CD14-positive monocyte (primary cell): ENCODE measurements at regions not wholly inside any gene's neighbourhood (a gene's known extent, or its start where the extent isn't known, plus 50 kb on each side); places are given as distances from the start of the nearest gene placed in this dataset.

Experiments used
- DNase-seq, 3 donors: peaks; one replicate each; pipeline ENCODE4 v3.0.0-alpha.2; 2011 to 2022
- H2AFZ ChIP-seq: 2 replicates; pipeline ENCODE4 v1.6.0; 2012; ENCODE audit warnings: mild to moderate bottlenecking, low read depth, low read length, inconsistent platforms; ENCODE audit not compliant: insufficient read depth, poor library complexity, severe bottlenecking
- H3K27ac ChIP-seq, 2 donors: 1 replicate in 1 of 2; 2 replicates in 1 of 2; pipeline ENCODE4 v1.5.1; 2012 to 2013; ENCODE audit warnings: low read length in 2 of 2, control low read depth in 1 of 2, inconsistent platforms in 1 of 2, low read depth in 1 of 2, mild to moderate bottlenecking in 1 of 2
- H3K27me3 ChIP-seq, 2 donors: one replicate each; pipeline versions ENCODE4 v1.6.0 to v1.6.1; 2011 to 2013; ENCODE audit warnings: low read length in 2 of 2; ENCODE audit not compliant: control insufficient read depth in 2 of 2, insufficient read depth in 2 of 2
- H3K36me3 ChIP-seq, 2 donors: replicated peaks in 1 of 2; 1 replicate in 1 of 2; 2 replicates in 1 of 2; pipeline versions ENCODE4 v1.5.1 to v1.6.1; 2012 to 2013; ENCODE audit warnings: low read length in 2 of 2, control low read depth in 1 of 2, inconsistent platforms in 1 of 2, mild to moderate bottlenecking in 1 of 2; ENCODE audit not compliant: insufficient read depth in 2 of 2, control insufficient read depth in 1 of 2
- H3K4me1 ChIP-seq, 2 donors: 1 replicate in 1 of 2; 2 replicates in 1 of 2; pipeline versions ENCODE4 v1.5.1 to v1.6.1; 2012 to 2013; ENCODE audit warnings: low read length in 2 of 2, control low read depth in 1 of 2, inconsistent platforms in 1 of 2, mild to moderate bottlenecking in 1 of 2, moderate library complexity in 1 of 2; ENCODE audit not compliant: insufficient read depth in 2 of 2, control insufficient read depth in 1 of 2
- H3K4me2 ChIP-seq: replicated peaks from 2 replicates; pipeline ENCODE3; 2012; ENCODE audit warnings: low read length, moderate library complexity, mild to moderate bottlenecking; ENCODE audit not compliant: poor library complexity, severe bottlenecking; ENCODE audit errors: extremely low read depth
- H3K4me3 ChIP-seq, 3 experiments: fragments of 200-600 bp in 1 of 3; sonication (generic) in 1 of 3; replicated peaks in 1 of 3; 1 replicate in 2 of 3; 2 replicates in 1 of 3; pipeline ENCODE4 v1.5.1; 2011 to 2013; ENCODE audit warnings: low read length in 3 of 3, mild to moderate bottlenecking in 3 of 3, control low read depth in 2 of 3, low read depth in 2 of 3, inconsistent platforms in 1 of 3, moderate library complexity in 1 of 3
- H3K79me2 ChIP-seq: 2 replicates; pipeline ENCODE4 v1.6.0; 2012; ENCODE audit warnings: mild to moderate bottlenecking, control low read depth, inconsistent platforms, low read length, moderate library complexity; ENCODE audit not compliant: insufficient read depth
- H3K9ac ChIP-seq: 2 replicates; pipeline ENCODE4 v1.6.0; 2017; ENCODE audit warnings: low read length, mild to moderate bottlenecking; ENCODE audit not compliant: insufficient read depth, poor library complexity, severe bottlenecking
- H3K9me3 ChIP-seq, 2 donors: replicated peaks in 1 of 2; 1 replicate in 1 of 2; 2 replicates in 1 of 2; pipeline versions ENCODE4 v1.5.1 to v1.6.1; 2012 to 2013; ENCODE audit warnings: low read length in 2 of 2, control low read depth in 1 of 2; ENCODE audit not compliant: control insufficient read depth in 1 of 2, insufficient read depth in 1 of 2
- H4K20me1 ChIP-seq: 2 replicates; pipeline ENCODE4 v1.6.0; 2012; ENCODE audit warnings: mild to moderate bottlenecking, low read length, control low read depth, moderate library complexity; ENCODE audit not compliant: insufficient read depth
- H3K27ac Mint-ChIP-seq, 7 donors: one replicate each; pipeline ENCODE4 v1.8.0; 2020; ENCODE audit warnings: mild to moderate bottlenecking in 7 of 7, mixed read lengths in 7 of 7, moderate library complexity in 6 of 7, inconsistent platforms in 2 of 7
- H3K27me3 Mint-ChIP-seq, 3 donors: one replicate each; pipeline ENCODE4 v1.8.0; 2021 to 2022; ENCODE audit warnings: low read depth in 3 of 3, mild to moderate bottlenecking in 3 of 3, mixed read lengths in 3 of 3, moderate library complexity in 3 of 3, inconsistent platforms in 1 of 3
- H3K36me3 Mint-ChIP-seq, 2 donors: one replicate each; pipeline ENCODE4 v1.8.0; 2020; ENCODE audit warnings: mixed read lengths in 2 of 2, inconsistent platforms in 1 of 2, mild to moderate bottlenecking in 1 of 2
- H3K4me1 Mint-ChIP-seq: one replicate; pipeline ENCODE4 v1.8.0; 2020; ENCODE audit warnings: mild to moderate bottlenecking, mixed read lengths
- H3K4me3 Mint-ChIP-seq, 2 donors: one replicate each; pipeline ENCODE4 v1.8.0; 2020; ENCODE audit warnings: mild to moderate bottlenecking in 2 of 2, mixed read lengths in 2 of 2, moderate library complexity in 1 of 2
- H3K9me3 Mint-ChIP-seq, 7 donors: one replicate each; pipeline ENCODE4 v1.8.0; 2020 to 2022; ENCODE audit warnings: mixed read lengths in 7 of 7, mild to moderate bottlenecking in 6 of 7, moderate library complexity in 6 of 7, inconsistent platforms in 2 of 7
- WGBS: methylation state at CpG from one replicate; pipeline ENCODE4 v1.1.5; 2013; ENCODE audit warnings: missing lambda C conversion rate; ENCODE audit not compliant: insufficient coverage; 5-methylcytosine and 5-hydroxymethylcytosine counted together
- intact Hi-C, 2 donors: fragments of 100-400 bp; cut with micrococcal nuclease; formaldehyde crosslinking; loops; one replicate each; pipeline versions ENCODE4 v1.15.0 to v1.15.1; 2023
- TF ChIP-seq, protein P1 (sequence below): fragments of 200-600 bp; IDR thresholded peaks from one replicate; pipeline ENCODE4 v1.8.0; 2022; ENCODE audit warnings: antibody characterized with exemption, mild to moderate bottlenecking

DNA sequence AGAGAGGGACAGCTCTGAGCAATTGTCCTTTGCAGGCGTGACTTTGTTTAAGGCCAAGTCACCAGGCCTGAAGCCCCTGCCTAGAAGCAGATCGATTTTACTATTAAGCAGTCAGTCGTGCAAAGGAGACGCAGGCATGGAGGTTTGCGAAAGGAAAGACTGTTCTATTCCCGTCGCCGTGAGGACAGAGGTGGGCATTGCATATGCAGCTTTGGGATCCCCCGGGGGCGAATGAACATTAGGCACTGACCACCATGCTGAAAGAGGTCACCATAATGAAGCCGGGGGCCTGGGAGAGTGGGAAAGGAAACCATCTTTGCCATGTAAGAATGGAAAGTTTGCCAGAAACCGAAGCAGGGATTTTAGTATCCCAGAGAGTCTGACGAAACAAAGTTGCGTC lies 231.6 kb downstream of the BCL11A start:
- Mint-ChIP-seq H3K36me3 (peaks cover 0 to 2% of the 10 kb centered on the region in 2 donors), H3K4me3 (no peak overlapping the region), H3K4me1 (peaks cover 31% of the 10 kb centered on the region), H3K27ac (no peak overlapping the region), H3K27me3 (peaks cover 0 to 2% (median 2%) of the 10 kb centered on the region in 3 donors), H3K9me3 (peaks cover 0 to 7% (median 4%) of the 10 kb centered on the region in 7 donors)
- 97% methylated on average over 10 of the region's 14 CpGs for WGBS
- no peak for DNase-seq
- H3K36me3 ChIP-seq, result no peaks in the 10 kb centered on the region
- no peak overlapping the region for H3K4me3 ChIP-seq
- H3K4me1 ChIP-seq, result peaks cover 31 to 38% of the 10 kb centered on the region in 2 donors
- H3K4me2 ChIP-seq, result no peak overlapping the region
- H4K20me1 ChIP-seq, result no peaks in the 10 kb centered on the region
- H3K79me2 ChIP-seq, result no peaks in the 10 kb centered on the region
- H3K27ac ChIP-seq, result no peak overlapping the region
- H3K9ac ChIP-seq, result no peak overlapping the region
- H3K27me3 ChIP-seq, result no peaks in the 10 kb centered on the region
- TF ChIP-seq, protein P1, sequence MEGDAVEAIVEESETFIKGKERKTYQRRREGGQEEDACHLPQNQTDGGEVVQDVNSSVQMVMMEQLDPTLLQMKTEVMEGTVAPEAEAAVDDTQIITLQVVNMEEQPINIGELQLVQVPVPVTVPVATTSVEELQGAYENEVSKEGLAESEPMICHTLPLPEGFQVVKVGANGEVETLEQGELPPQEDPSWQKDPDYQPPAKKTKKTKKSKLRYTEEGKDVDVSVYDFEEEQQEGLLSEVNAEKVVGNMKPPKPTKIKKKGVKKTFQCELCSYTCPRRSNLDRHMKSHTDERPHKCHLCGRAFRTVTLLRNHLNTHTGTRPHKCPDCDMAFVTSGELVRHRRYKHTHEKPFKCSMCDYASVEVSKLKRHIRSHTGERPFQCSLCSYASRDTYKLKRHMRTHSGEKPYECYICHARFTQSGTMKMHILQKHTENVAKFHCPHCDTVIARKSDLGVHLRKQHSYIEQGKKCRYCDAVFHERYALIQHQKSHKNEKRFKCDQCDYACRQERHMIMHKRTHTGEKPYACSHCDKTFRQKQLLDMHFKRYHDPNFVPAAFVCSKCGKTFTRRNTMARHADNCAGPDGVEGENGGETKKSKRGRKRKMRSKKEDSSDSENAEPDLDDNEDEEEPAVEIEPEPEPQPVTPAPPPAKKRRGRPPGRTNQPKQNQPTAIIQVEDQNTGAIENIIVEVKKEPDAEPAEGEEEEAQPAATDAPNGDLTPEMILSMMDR, result no peak
- H3K9me3 ChIP-seq, result peaks cover 0 to 2% of the 10 kb centered on the region in 2 donors
- intact Hi-C loops, result no loop called here
- H2AFZ ChIP-seq, result no peak overlapping the region

DNA sequence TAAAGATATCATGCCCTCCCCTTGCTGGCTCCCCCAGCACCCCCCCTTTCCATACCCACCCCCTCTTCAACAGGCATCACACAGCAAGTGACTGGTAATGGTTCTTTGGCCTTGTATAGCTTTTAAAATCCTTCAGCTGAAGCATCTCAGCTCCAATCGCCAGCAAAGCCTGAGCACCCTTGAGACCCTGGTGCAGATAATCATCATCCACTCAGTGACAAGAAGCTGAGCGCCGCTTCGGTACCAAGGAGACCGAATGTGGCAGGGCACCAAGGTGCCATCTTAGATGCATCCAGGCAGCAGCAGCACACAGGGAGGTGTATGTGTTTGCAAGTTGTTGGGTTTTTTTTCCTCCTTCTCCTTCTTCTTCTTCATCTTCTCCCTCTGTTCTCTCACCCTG lies 232.7 kb downstream of the BCL11A start:
- no peaks in the 10 kb centered on the region for H3K9me3 ChIP-seq
- no peak overlapping the region for H3K9ac ChIP-seq
- Mint-ChIP-seq H3K36me3 (no peaks in the 10 kb centered on the region), H3K4me1 (peaks cover 32% of the 10 kb centered on the region), H3K27ac (no peak overlapping the region), H3K27me3 (peaks cover 0 to 2% (median 2%) of the 10 kb centered on the region in 3 donors), H3K4me3 (peak overlapping the region in 1 of 2 donors; percentile 19), H3K9me3 (peaks cover 0 to 2% (median 0%) of the 10 kb centered on the region in 7 donors)
- H3K79me2 ChIP-seq, result no peaks in the 10 kb centered on the region
- TF ChIP-seq, protein P1, result no peak
- H3K4me1 ChIP-seq, result peaks cover 32 to 41% of the 10 kb centered on the region in 2 donors
- no peak overlapping the region for H3K4me2 ChIP-seq
- WGBS, result no CpG with 5 or more reads among the region's 5 CpGs
- no peak overlapping the region for H2AFZ ChIP-seq
- no peak overlapping the region for H3K4me3 ChIP-seq
- intact Hi-C loops, result no loop called here
- H3K27ac ChIP-seq, result no peak overlapping the region
- DNase-seq, result no peak
- no peaks in the 10 kb centered on the region for H4K20me1 ChIP-seq
- no peaks in the 10 kb centered on the region for H3K27me3 ChIP-seq
- no peaks in the 10 kb centered on the region for H3K36me3 ChIP-seq
